GM23338 (cell line): ENCODE measurements at regions not wholly inside any gene's neighbourhood (a gene's known extent, or its start where the extent isn't known, plus 50 kb on each side); places are given as distances from the start of the nearest gene placed in this dataset.

ENCODE experiments used
- ATAC-seq: fragments of 200-7000 bp; cut with Tn5 transposase; 3 replicates; pipeline ENCODE4 v1.9.1; 2020
- DNase-seq: peaks from one replicate; pipeline ENCODE4 v3.0.0-alpha.2; 2015; ENCODE audit warnings: low spot score
- H2AFZ ChIP-seq: fragments of 200-600 bp; sonication (generic); 2 replicates; pipeline ENCODE4 v1.8.0; 2016; ENCODE audit warnings: antibody characterized with exemption, mild to moderate bottlenecking, moderate library complexity
- H3F3A ChIP-seq: fragments of 200-600 bp; sonication (generic); replicated peaks from 2 replicates; pipeline ENCODE4 v1.8.0; 2017; ENCODE audit warnings: antibody characterized with exemption, mixed run types, low read depth
- H3K27ac ChIP-seq: fragments of 200-600 bp; sonication (generic); 2 replicates; pipeline ENCODE4 v1.6.1; 2016; ENCODE audit warnings: low read depth
- H3K27me3 ChIP-seq: fragments of 200-600 bp; sonication (generic); 2 replicates; pipeline ENCODE4 v1.8.0; 2016; ENCODE audit warnings: mild to moderate bottlenecking, mixed run types, moderate library complexity; ENCODE audit not compliant: insufficient read depth
- H3K36me3 ChIP-seq: fragments of 200-600 bp; sonication (generic); 2 replicates; pipeline ENCODE4 v1.8.0; 2016; ENCODE audit warnings: mild to moderate bottlenecking; ENCODE audit not compliant: insufficient read depth
- H3K4me1 ChIP-seq: fragments of 200-600 bp; sonication (generic); 2 replicates; pipeline ENCODE4 v1.8.0; 2016; ENCODE audit warnings: mild to moderate bottlenecking, moderate library complexity; ENCODE audit not compliant: insufficient read depth
- H3K4me2 ChIP-seq: fragments of 200-600 bp; sonication (generic); 2 replicates; pipeline ENCODE4 v1.7.1; 2017; ENCODE audit warnings: mixed run types
- H3K4me3 ChIP-seq: fragments of 200-600 bp; sonication (generic); 2 replicates; pipeline ENCODE4 v1.6.1; 2016; ENCODE audit warnings: mixed run types
- H3K79me2 ChIP-seq: fragments of 200-600 bp; sonication (generic); replicated peaks from 2 replicates; pipeline ENCODE4 v1.8.0; 2017; ENCODE audit warnings: mild to moderate bottlenecking; ENCODE audit not compliant: insufficient read depth
- H3K9me2 ChIP-seq: fragments of 200-600 bp; sonication (generic); 2 replicates; pipeline ENCODE4 v1.8.0; 2017; ENCODE audit not compliant: insufficient read depth
- H4K20me1 ChIP-seq: fragments of 200-600 bp; sonication (generic); replicated peaks from 2 replicates; pipeline ENCODE4 v1.8.0; 2017; ENCODE audit warnings: mild to moderate bottlenecking; ENCODE audit not compliant: insufficient read depth
- H3K27ac Mint-ChIP-seq: 2 replicates; pipeline ENCODE4 v1.8.0; 2020; ENCODE audit warnings: inconsistent platforms, mild to moderate bottlenecking, moderate library complexity, mixed read lengths
- H3K27me3 Mint-ChIP-seq: 3 replicates; pipeline ENCODE4 v1.8.0; 2022; ENCODE audit warnings: low read depth, mild to moderate bottlenecking, moderate library complexity, mixed read lengths, inconsistent platforms; ENCODE audit not compliant: insufficient read depth, poor library complexity
- H3K36me3 Mint-ChIP-seq: 3 replicates; pipeline ENCODE4 v1.8.0; 2021; ENCODE audit warnings: low read depth, mild to moderate bottlenecking, inconsistent platforms, moderate library complexity, mixed read lengths
- H3K4me1 Mint-ChIP-seq: 3 replicates; pipeline ENCODE4 v1.8.0; 2020; ENCODE audit warnings: mild to moderate bottlenecking, inconsistent platforms, mixed read lengths
- H3K4me3 Mint-ChIP-seq: 3 replicates; pipeline ENCODE4 v1.8.0; 2021; ENCODE audit warnings: moderate library complexity, mild to moderate bottlenecking, inconsistent platforms, mixed read lengths
- H3K9me3 Mint-ChIP-seq: 3 replicates; pipeline ENCODE4 v1.8.0; 2020; ENCODE audit warnings: moderate library complexity, mild to moderate bottlenecking, inconsistent platforms, mixed read lengths
- CTCF ChIP-seq, 2 experiments: fragments of 200-600 bp in 1 of 2; sonication (generic) in 1 of 2; conservative IDR thresholded peaks; 2 replicates each; pipeline versions ENCODE4 v1.5.1 to v1.6.1; 2016 to 2017; ENCODE audit warnings: antibody characterized with exemption in 2 of 2, low read depth in 2 of 2, mild to moderate bottlenecking in 2 of 2, moderate library complexity in 1 of 2
- ETS1 ChIP-seq: IDR thresholded peaks from 2 replicates; pipeline ENCODE4 v1.6.1; 2016; ENCODE audit warnings: antibody characterized with exemption
- EZH2 ChIP-seq: fragments of 200-600 bp; sonication (generic); IDR thresholded peaks from one replicate; pipeline ENCODE4 v1.8.0; 2017; ENCODE audit warnings: antibody characterized with exemption, mild to moderate bottlenecking, low read depth; ENCODE audit not compliant: unreplicated experiment
- EZH2phosphoT487 ChIP-seq: fragments of 200-600 bp; sonication (generic); IDR thresholded peaks from one replicate; pipeline ENCODE4 v1.8.1; 2018; ENCODE audit warnings: antibody characterized with exemption; ENCODE audit not compliant: unreplicated experiment
- JUNB ChIP-seq: IDR thresholded peaks from one replicate; pipeline ENCODE4 v1.6.1; 2016; ENCODE audit warnings: antibody characterized with exemption; ENCODE audit not compliant: unreplicated experiment
- POLR2AphosphoS5 ChIP-seq: IDR thresholded peaks from 2 replicates; pipeline ENCODE4 v1.6.1; 2016; ENCODE audit warnings: antibody characterized with exemption, low read depth
- STAT1 ChIP-seq: IDR thresholded peaks from one replicate; pipeline ENCODE4 v1.6.1; 2016; ENCODE audit warnings: antibody characterized with exemption; ENCODE audit not compliant: unreplicated experiment
- ZNF114 ChIP-seq: fragments of 250-450 bp; sonication (Bioruptor Pico); IDR thresholded peaks from 2 replicates; pipeline ENCODE4 v1.5.0; 2020; ENCODE audit warnings: mild to moderate bottlenecking, moderate library complexity
- ZNF331 ChIP-seq: fragments of 250-450 bp; sonication (Bioruptor Pico); IDR thresholded peaks from 2 replicates; pipeline ENCODE4 v1.5.0; 2020; ENCODE audit warnings: low read depth, mild to moderate bottlenecking, moderate library complexity
- ZNF462 ChIP-seq: fragments of 250-450 bp; sonication (Bioruptor Pico); IDR thresholded peaks from 2 replicates; pipeline ENCODE4 v1.5.0; 2020; ENCODE audit warnings: mild to moderate bottlenecking, moderate library complexity

- Histone ChIP-seq H4K20me1 (no peaks in the 10 kb centered on the region), H3F3A (no peaks in the 10 kb centered on the region), H3K4me3 (no peak overlapping the region), H3K36me3 (no peaks in the 10 kb centered on the region), H2AFZ (no peak overlapping the region), H3K9me2 (no peaks in the 10 kb centered on the region), H3K4me2 (no peak overlapping the region), H3K27ac (no peak overlapping the region), H3K4me1 (no peaks in the 10 kb centered on the region), H3K27me3 (no peaks in the 10 kb centered on the region), H3K79me2 (no peaks in the 10 kb centered on the region)
- no peak for TF ChIP-seq ZNF462
- TF ChIP-seq POLR2AphosphoS5: no peak
- TF ChIP-seq STAT1: no peak
- no peak for TF ChIP-seq ZNF331 (CRISPR knock-in tag)
- no peak for TF ChIP-seq ZNF114 (CRISPR knock-in tag)
- TF ChIP-seq ETS1: no peak
- no peak for TF ChIP-seq EZH2
- no peak for TF ChIP-seq JUNB
- TF ChIP-seq CTCF (conservative IDR thresholded peaks at IDR 0.05; ENCODE audit: low read depth in 2 of 2): no peak
- no peak for TF ChIP-seq EZH2phosphoT487
- H3K27ac Mint-ChIP-seq: no peak overlapping the region
- H3K36me3 Mint-ChIP-seq: no peaks in the 10 kb centered on the region
- ATAC-seq (no peak), DNase-seq (no peak)
- H3K4me3 Mint-ChIP-seq: no peak overlapping the region
- H3K27me3 Mint-ChIP-seq: no peaks in the 10 kb centered on the region
- H3K4me1 Mint-ChIP-seq: no peaks in the 10 kb centered on the region
- no peaks in the 10 kb centered on the region; the same call in 2 of the 3 replicates for H3K9me3 Mint-ChIP-seq
These were observed 350.6 kb downstream of the CDH11 start for GRCh38 chr16:64771273-64771672.
